NCI-H82 (cell line): ENCODE measurements at regions not wholly inside any gene's neighbourhood (a gene's known extent, or its start where the extent isn't known, plus 50 kb on each side); places are given as distances from the start of the nearest gene placed in this dataset.

Experiments
- DNase-seq: peaks from one replicate; lab custom pipeline; 2025; lab: John Stamatoyannopoulos, UW

GRCh38 chr7:32264702-32265284 lies 194.6 kb upstream of the PDE1C start:
- no peak for DNase-seq

- DNase-seq = no peak
Observed at GRCh38 chr7:32263611-32264010, 193.4 kb upstream of the PDE1C start.

GRCh38 chr7:32262315-32262714 lies 192.1 kb upstream of the PDE1C start:
- no peak for DNase-seq

- no peak for DNase-seq
Observed at GRCh38 chr7:32259931-32260596, 189.9 kb upstream of the PDE1C start.

- no peak for DNase-seq
Observed at GRCh38 chr7:32258265-32258664, 188.1 kb upstream of the PDE1C start.

GRCh38 chr7:32257621-32258020 lies 187.4 kb upstream of the PDE1C start:
- peak; percentile 56 for DNase-seq

GRCh38 chr7:32256811-32257210 lies 186.6 kb upstream of the PDE1C start:
- DNase-seq = peak; percentile 93

GRCh38 chr7:32256376-32256775 lies 186.2 kb upstream of the PDE1C start:
- DNase-seq = peak; percentile 52

- DNase-seq = peak; percentile 99
Observed at GRCh38 chr7:32255036-32255435, 184.8 kb upstream of the PDE1C start.

GRCh38 chr7:32253299-32253698 lies 183.1 kb upstream of the PDE1C start:
- DNase-seq = peak; percentile 13

GRCh38 chr7:32251659-32252058 lies 181.5 kb upstream of the PDE1C start:
- DNase-seq = peak; percentile 43

- DNase-seq = peak; percentile 98
Observed at GRCh38 chr7:32250471-32251260, 180.5 kb upstream of the PDE1C start.

- peak; percentile 97 for DNase-seq
Observed at GRCh38 chr7:32250003-32250402, 179.8 kb upstream of the PDE1C start.

GRCh38 chr7:32248522-32248921 lies 178.3 kb upstream of the PDE1C start:
- no peak for DNase-seq

- DNase-seq = no peak
Observed at GRCh38 chr7:32244806-32245345, 174.7 kb upstream of the PDE1C start.

GRCh38 chr7:32243687-32244290 lies 173.6 kb upstream of the PDE1C start:
- DNase-seq = no peak

GRCh38 chr7:32242436-32242835 lies 172.2 kb upstream of the PDE1C start:
- no peak for DNase-seq

GRCh38 chr7:32241636-32242035 lies 171.4 kb upstream of the PDE1C start:
- no peak for DNase-seq

GRCh38 chr7:32239764-32240163 lies 169.6 kb upstream of the PDE1C start:
- DNase-seq = no peak

GRCh38 chr7:32228601-32229000 lies 158.4 kb upstream of the PDE1C start:
- no peak for DNase-seq

- DNase-seq = no peak
Observed at GRCh38 chr7:32227746-32228145, 157.5 kb upstream of the PDE1C start.

GRCh38 chr7:32224276-32224675 lies 154.1 kb upstream of the PDE1C start:
- no peak for DNase-seq

- no peak for DNase-seq
Observed at GRCh38 chr7:32223721-32224120, 153.5 kb upstream of the PDE1C start.
